GM19238 (cell line): ENCODE measurements at regions not wholly inside any gene's neighbourhood (a gene's known extent, or its start where the extent isn't known, plus 50 kb on each side); places are given as distances from the start of the nearest gene placed in this dataset.

Experiments used
- DNase-seq: peaks from one replicate; pipeline ENCODE4 v3.0.0; 2011; ENCODE audit warnings: low spot score; ENCODE audit not compliant: insufficient read length

DNA sequence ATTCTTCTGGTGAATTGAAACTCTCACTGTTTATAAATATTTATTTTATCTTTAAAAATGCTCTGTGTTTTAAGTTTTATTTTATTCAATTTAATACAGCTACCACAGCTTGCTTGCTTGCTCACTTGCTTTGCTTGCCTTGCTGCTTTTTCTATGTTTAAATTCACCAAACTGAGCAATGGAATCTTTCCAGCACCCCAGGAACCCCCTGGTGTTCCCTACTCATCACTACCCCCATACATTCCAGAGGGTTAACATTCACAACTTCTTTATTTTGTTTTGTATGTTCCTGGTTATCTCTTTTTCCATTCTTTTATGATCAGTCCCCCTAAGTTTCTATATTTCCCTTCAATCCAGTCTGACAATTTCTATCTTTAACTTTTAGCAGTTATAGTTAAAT, 166.5 kb upstream of the COL1A2 start:
- no peak for DNase-seq

DNA sequence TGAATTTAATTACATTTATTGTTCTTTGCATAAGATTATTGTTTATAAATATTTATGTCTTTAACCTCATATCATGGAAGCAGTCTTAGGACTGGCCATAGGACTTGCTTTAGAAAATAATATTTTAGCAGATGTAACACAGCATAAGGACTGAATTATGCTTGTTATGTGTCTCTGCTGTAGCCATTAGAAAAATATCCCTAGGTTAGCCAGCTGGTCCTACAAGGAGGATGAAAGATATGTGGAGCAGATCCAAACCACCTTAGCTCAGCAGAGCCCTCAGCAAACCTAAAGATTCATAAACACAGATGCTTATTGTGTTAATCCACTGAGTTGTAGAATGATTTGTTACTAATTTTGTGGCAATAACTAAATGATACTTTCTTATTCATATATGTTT, 166.0 kb upstream of the COL1A2 start:
- DNase-seq: no peak

- DNase-seq: no peak
Observed at GRCh38 chr7:94231305-94231704, 163.4 kb upstream of the COL1A2 start.

- DNase-seq: no peak
Observed at GRCh38 chr7:94236960-94237359, 157.7 kb upstream of the COL1A2 start.

DNA sequence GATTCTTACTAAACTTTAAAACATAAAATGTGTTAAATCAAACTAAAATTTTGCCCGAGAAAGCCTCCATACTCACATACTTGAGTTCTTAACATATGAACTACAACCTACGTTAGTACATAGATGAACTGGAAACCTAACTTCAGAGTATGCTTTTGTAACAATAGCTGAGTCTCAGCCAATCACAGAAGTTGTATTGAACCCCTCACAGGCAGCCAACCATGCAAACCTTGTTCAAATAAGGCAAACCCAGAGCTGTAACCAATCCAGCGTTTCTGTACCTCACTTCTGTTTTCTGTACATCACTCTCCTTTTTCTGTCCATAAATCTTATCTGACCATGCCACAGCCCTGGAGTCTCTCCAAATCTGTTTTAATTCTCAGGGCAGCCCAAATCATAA, 157.3 kb upstream of the COL1A2 start:
- DNase-seq: no peak

DNA sequence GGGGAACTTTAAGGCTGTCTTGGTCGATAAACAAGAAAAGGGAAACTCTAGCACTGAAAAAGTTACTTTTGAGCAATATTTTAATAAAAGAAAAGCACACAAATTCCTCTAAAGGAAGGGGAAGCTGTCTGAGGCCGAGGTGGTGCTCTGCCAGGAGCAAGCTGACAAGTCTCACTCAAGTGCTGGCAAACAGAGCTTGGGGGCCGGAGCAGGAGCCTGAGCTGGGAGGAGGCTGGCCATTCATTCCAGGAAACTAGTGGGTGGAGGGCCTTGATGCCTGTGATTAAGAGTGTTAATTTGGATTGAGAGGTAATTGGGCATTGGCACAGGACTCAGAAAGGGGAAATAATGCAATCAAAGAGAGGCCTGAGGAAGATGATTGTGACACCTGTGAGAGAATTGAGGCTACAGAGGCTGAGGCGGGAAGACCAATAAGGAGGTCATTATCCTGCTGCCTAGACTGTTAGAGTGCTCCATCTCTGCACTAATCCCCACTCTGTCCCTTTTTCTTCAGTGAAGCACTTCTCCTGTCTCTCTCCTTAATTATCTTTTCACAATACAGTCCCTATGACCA, 154.9 kb upstream of the COL1A2 start:
- no peak for DNase-seq

- no peak for DNase-seq
Observed at GRCh38 chr7:94240902-94241301, 153.8 kb upstream of the COL1A2 start.

DNA sequence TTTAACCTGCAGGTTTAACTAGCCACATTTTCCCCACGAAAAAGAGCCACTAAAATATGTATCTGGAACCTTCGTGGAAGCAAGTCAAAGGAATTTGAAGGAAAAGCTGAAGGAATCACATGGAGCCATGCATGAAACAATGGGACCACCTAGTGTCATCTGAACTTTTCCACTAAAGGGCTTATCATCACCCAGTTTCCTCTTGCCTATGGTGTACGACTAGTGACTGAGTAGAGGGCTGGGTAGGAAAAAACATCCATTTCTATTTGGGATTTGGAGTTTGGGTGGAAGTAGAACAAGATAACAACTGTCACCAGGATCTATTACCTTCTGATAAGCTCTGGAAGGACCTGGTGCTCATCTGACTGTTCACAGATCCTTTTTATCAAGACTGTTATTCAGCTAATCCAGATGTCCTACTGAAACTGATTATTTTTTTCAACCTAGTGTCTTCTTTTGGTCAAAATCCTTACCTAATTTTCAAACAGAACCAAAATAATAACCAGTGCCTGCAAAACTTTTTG, 153.2 kb upstream of the COL1A2 start:
- DNase-seq: no peak

DNA sequence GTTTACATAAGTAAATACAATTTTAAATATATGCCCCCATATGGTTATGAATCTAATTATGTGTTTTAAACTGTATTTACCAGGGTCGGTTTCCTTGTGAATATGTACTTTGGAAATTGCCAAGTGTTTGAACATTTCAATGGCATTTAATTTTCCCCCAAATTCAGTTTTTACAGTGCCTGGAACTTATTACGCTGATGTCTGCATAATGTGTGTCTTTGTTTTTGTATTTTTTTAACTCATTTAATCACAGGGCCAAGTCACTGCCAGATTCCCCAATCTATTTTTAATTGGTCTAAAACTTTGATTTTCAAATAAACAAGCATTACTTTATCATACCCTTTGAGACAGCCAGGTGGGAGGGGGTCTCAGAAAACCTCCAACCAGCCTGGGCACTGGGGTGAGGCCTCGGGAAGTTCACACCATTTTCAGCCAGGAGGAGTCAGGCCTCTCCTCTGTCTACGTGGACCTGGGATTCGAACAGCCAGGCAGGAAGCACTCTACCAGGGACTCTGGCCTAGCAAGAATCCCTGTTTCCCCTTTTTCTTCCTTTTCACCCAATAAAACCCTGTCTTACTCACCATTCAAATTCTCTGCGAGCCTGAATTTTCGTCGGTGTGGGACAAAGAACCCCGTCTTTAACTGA, 151.5 kb upstream of the COL1A2 start:
- DNase-seq: no peak

- no peak for DNase-seq
Observed at GRCh38 chr7:94244760-94245159, 149.9 kb upstream of the COL1A2 start.

GRCh38 chr7:94245500-94245899, 149.2 kb upstream of the COL1A2 start:
- DNase-seq: no peak

GRCh38 chr7:94247970-94248369, 146.7 kb upstream of the COL1A2 start:
- DNase-seq: no peak

GRCh38 chr7:94249631-94250030, 145.1 kb upstream of the COL1A2 start:
- no peak for DNase-seq

DNA sequence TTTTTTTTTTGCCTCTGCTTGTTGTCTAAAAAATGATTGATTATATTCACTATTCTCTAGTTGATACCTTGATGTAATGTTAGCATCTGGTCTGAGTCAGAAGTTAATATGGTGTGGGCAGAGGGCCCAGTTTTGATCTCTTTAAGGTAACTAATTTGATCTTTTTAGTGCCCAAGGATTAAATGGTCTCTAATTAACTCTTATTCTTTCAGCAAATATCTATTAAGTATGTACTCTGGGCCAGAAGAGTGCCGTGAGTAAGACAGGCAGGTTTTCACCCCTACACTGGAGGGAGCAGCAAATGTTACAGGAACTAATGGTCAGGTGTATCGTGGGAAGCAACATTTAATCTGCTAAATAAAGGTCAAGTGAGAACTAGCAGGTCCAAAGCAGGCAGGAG, 144.6 kb upstream of the COL1A2 start:
- DNase-seq: no peak

DNA sequence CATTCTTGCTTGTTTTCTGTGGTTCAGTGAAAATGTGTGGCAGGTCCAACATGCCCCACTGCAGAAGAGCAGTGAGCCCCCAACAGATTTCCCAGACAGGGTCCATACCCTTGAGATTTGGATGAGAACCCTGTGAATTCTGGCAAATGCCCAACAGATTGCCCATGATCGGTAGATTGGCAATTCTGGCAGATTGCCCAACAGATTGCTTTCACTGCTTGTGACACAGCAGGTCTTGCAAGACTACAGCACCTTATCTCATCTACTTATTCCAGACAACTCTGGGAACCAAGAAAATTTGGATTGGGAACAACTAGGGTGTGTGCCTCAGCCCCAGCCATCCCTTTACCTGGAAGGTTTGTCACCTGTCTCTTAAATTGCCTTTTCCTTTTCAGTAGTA, 143.7 kb upstream of the COL1A2 start:
- no peak for DNase-seq

GRCh38 chr7:94252124-94252523, 142.6 kb upstream of the COL1A2 start:
- DNase-seq: no peak

DNA sequence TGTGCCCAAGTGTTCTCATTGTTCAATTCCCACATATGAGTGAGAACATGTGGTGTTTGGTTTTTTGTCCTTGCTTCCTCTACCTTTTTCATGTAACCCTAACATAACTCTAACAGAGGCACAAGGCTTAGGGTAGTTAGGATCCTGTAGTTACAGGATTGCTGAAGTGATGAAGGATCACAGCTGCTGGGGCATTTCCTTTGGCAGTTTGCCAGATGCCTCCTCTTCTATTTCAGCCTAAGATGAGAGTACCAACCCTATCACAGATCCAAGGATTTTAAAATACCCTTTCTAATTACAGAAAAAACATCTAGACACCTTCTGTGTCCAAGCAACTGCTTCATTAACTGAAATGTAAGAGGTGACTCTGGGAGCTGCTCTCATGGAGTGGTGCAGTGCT, 141.7 kb upstream of the COL1A2 start:
- no peak for DNase-seq

- no peak for DNase-seq
Observed at GRCh38 chr7:94253686-94254085, 141.0 kb upstream of the COL1A2 start.

DNA sequence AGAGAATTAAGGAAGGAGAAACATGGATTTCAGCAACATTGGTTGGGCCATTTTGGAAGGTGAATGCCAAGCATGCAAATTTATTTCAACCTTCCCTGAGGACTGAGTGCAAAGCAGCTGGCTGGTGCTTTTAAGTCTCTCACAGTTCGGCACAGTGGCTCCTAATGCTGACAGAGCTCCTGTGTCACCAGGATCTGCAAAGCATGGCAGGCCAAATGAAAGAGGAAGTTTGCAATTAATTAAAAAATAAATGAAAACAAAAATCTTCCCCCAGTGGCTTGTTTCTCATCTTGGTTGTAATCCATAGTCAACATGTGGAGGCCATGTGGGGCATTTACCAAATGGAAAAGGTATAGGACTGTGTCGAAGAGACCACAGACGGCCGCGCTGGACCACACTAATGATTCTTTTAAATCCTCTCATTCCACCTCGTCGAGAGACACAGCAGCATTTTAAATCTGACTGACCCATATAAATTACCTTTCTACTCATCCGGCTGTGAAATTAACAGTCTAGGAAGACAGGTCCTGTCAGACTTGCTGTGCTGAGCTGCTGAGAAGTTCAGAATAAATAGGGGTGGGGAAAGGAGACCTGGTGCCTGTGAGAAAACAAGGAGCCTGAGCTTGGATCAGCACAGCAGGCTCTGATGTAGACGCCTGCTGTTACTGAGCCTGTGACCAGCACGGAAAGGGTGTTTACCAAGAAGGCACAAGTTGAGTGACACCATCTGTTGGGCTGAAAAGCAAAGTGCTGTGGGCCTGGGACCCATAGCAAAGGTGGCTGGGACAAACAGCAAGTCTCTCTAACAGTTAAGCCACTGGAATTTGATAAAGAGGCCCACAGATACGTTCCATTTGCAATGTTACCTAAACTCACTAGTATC, 136.0 kb upstream of the COL1A2 start:
- DNase-seq: no peak

DNA sequence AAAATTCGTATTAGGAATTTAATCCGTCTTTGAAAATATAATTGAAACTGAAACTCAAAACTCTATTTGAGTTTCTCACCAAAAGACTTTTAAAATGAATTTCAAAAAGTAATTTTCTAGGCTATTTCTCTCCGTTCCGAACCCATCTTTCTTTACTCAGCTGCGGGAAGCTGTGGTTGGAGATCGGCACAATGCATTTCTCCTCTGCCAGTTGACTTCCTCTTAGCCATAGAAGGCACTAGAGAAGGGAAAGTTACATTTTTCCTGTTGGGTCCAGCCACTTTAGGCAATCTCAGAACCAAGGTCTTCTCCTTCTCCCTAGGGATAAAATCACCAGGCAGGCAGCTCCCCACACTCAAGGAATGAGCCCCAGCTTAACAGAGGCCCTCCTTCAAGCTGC, 133.6 kb upstream of the COL1A2 start:
- DNase-seq: no peak

DNA sequence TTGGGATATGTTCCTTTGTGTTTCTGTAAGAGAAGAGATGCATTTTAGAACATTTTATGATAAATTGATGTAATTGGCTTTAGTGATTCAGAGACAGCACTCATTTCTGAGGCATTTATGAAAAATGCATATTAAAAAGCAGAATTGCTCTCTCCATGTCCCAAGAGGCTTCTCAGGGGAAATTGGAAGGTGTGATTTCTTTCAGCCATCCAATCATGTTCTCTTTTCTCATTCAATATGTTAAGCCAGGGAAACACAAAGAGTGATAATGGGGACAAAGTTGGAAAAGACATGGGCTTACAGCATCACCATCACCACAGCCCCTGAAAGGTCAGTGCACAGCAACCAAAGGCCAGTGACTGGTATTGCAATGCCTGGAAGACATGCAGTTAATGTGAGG, 129.9 kb upstream of the COL1A2 start:
- no peak for DNase-seq

DNA sequence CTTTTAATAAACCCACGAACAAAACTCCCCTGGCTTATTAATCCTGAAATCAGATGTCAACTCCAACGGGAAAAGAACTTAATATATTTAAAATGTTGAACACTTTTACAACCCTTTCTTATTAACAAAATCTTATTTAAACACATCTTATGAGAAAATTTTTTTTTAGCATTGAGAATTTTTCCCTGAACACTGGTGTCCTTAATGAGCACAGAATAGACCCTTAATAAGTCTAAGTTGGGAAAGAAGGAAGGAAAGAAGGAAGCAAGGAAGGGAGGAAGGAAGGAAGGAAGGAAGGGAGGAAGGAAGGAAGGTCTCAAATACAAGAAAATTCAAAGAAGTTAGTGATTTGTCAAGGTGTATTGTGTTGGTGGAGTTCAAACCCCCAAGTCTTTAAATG, 129.2 kb upstream of the COL1A2 start:
- DNase-seq: no peak
